HEK293 (cell line): ENCODE measurements at regions not wholly inside any gene's neighbourhood (a gene's known extent, or its start where the extent isn't known, plus 50 kb on each side); places are given as distances from the start of the nearest gene placed in this dataset.

Source experiments
- CTCF ChIA-PET: fragments of 350-600 bp; formaldehyde crosslinking; extraction: SDS; loops from one replicate; lab custom pipeline; 2021; ENCODE audit warnings: antibody characterized with exemption; lab: Yijun Ruan, JAX
- POLR2A ChIA-PET: fragments of 300-600 bp; formaldehyde crosslinking; extraction: SDS; loops from one replicate; lab custom pipeline; 2020; ENCODE audit warnings: antibody characterized with exemption, inconsistent platforms; lab: Yijun Ruan, JAX
- H3K27ac ChIP-seq: fragments of 200-500 bp; sonication (Bioruptor generic); 2 replicates; pipeline ENCODE4 v1.5.1; 2014; ENCODE audit warnings: low read depth, low read length, control low read depth, inconsistent platforms; ENCODE audit errors: extremely low read depth
- H3K36me3 ChIP-seq, 2 experiments: fragments of 200-500 bp in 1 of 2; sonication (Bioruptor generic) in 1 of 2; 1 replicate in 1 of 2; 2 replicates in 1 of 2; pipeline ENCODE4 v1.5.1; 2014 to 2017; ENCODE audit warnings: inconsistent platforms in 2 of 2, low read length in 2 of 2; ENCODE audit not compliant: control insufficient read depth in 2 of 2, insufficient read depth in 1 of 2
- H3K4me1 ChIP-seq: fragments of 200-500 bp; sonication (Bioruptor generic); 2 replicates; pipeline ENCODE4 v1.5.1; 2014; ENCODE audit warnings: mild to moderate bottlenecking, low read length, inconsistent platforms; ENCODE audit not compliant: control insufficient read depth, insufficient read depth
- H3K4me3 ChIP-seq: 2 replicates; pipeline ENCODE4 v1.5.1; 2011; ENCODE audit warnings: low read depth, mild to moderate bottlenecking, control low read depth, low read length, moderate library complexity
- H3K9me3 ChIP-seq: fragments of 200-500 bp; sonication (Bioruptor generic); 2 replicates; pipeline ENCODE4 v1.5.1; 2014; ENCODE audit warnings: low read depth, low read length, inconsistent platforms; ENCODE audit not compliant: control insufficient read depth, insufficient read depth
- GLI2 ChIP-seq: fragments of 450-650 bp; formaldehyde crosslinking; IDR thresholded peaks from 2 replicates; pipeline ENCODE4; 2017; ENCODE audit warnings: missing biosample characterization, missing genetic modification characterization, low read depth, borderline replicate concordance
- GLIS1 ChIP-seq: fragments of 450-650 bp; formaldehyde crosslinking; IDR thresholded peaks from 2 replicates; pipeline ENCODE4 v1.5.1; 2016; ENCODE audit warnings: missing biosample characterization, missing genetic modification characterization
- GLIS2 ChIP-seq: fragments of 450-650 bp; formaldehyde crosslinking; IDR thresholded peaks from 2 replicates; pipeline ENCODE4 v1.5.1; 2016; ENCODE audit warnings: missing biosample characterization, missing genetic modification characterization
- KLF8 ChIP-seq: fragments of 450-650 bp; formaldehyde crosslinking; IDR thresholded peaks from 2 replicates; pipeline ENCODE4 v1.5.1; 2016; ENCODE audit warnings: missing biosample characterization, missing genetic modification characterization
- PRDM1 ChIP-seq: fragments of 450-650 bp; formaldehyde crosslinking; IDR thresholded peaks from 2 replicates; pipeline ENCODE4; 2016; ENCODE audit warnings: missing biosample characterization, missing genetic modification characterization
- RBAK ChIP-seq: fragments of 450-650 bp; formaldehyde crosslinking; IDR thresholded peaks from 2 replicates; pipeline ENCODE4 v1.5.1; 2016; ENCODE audit warnings: missing biosample characterization, missing genetic modification characterization
- SCRT1 ChIP-seq: fragments of 450-650 bp; formaldehyde crosslinking; IDR thresholded peaks from 2 replicates; pipeline ENCODE4 v1.5.1; 2016; ENCODE audit warnings: missing biosample characterization, missing genetic modification characterization, borderline replicate concordance
- SETDB1 ChIP-seq: IDR thresholded peaks from one replicate; pipeline ENCODE4 v1.6.1; 2017; ENCODE audit warnings: mild to moderate bottlenecking, low read length, moderate library complexity, mixed read lengths; ENCODE audit not compliant: insufficient read length
- SP7 ChIP-seq: fragments of 450-650 bp; formaldehyde crosslinking; IDR thresholded peaks from 2 replicates; pipeline ENCODE4 v1.5.1; 2016; ENCODE audit warnings: missing biosample characterization, missing genetic modification characterization
- ZBTB11 ChIP-seq: fragments of 450-650 bp; formaldehyde crosslinking; conservative IDR thresholded peaks from 2 replicates; pipeline ENCODE4 v1.5.1; 2016; ENCODE audit warnings: low read depth, missing biosample characterization, missing genetic modification characterization
- ZBTB8A ChIP-seq: fragments of 450-650 bp; formaldehyde crosslinking; IDR thresholded peaks from 2 replicates; pipeline ENCODE4 v1.5.1; 2016; ENCODE audit warnings: missing biosample characterization, missing genetic modification characterization
- ZNF184 ChIP-seq: fragments of 450-650 bp; IDR thresholded peaks from 2 replicates; pipeline ENCODE4 v1.5.1; 2018; ENCODE audit warnings: missing biosample characterization, mild to moderate bottlenecking, missing genetic modification characterization
- ZNF214 ChIP-seq: fragments of 450-650 bp; formaldehyde crosslinking; IDR thresholded peaks from 2 replicates; pipeline ENCODE4 v1.5.1; 2017; ENCODE audit warnings: missing biosample characterization, mild to moderate bottlenecking, missing genetic modification characterization, borderline replicate concordance
- ZNF311 ChIP-seq: fragments of 450-650 bp; formaldehyde crosslinking; IDR thresholded peaks from 2 replicates; pipeline ENCODE4 v1.5.1; 2017; ENCODE audit warnings: missing biosample characterization, missing genetic modification characterization, borderline replicate concordance
- ZNF362 ChIP-seq: fragments of 450-650 bp; formaldehyde crosslinking; IDR thresholded peaks from 2 replicates; pipeline ENCODE4 v1.5.1; 2016; ENCODE audit warnings: missing biosample characterization, missing genetic modification characterization
- ZNF366 ChIP-seq: fragments of 450-650 bp; formaldehyde crosslinking; conservative IDR thresholded peaks from 2 replicates; pipeline ENCODE4 v1.5.1; 2016; ENCODE audit warnings: missing biosample characterization, missing genetic modification characterization
- ZNF391 ChIP-seq: fragments of 450-650 bp; formaldehyde crosslinking; IDR thresholded peaks from 2 replicates; pipeline ENCODE4 v1.5.1; 2016; ENCODE audit warnings: low read depth, missing biosample characterization, missing genetic modification characterization, borderline replicate concordance
- ZNF416 ChIP-seq: fragments of 450-650 bp; formaldehyde crosslinking; IDR thresholded peaks from 2 replicates; pipeline ENCODE4 v1.5.1; 2016; ENCODE audit warnings: missing biosample characterization, missing genetic modification characterization
- ZNF433 ChIP-seq: fragments of 450-650 bp; formaldehyde crosslinking; IDR thresholded peaks from 2 replicates; pipeline ENCODE4 v1.5.1; 2016; ENCODE audit warnings: missing biosample characterization, missing genetic modification characterization, low read depth
- ZNF513 ChIP-seq: fragments of 450-650 bp; IDR thresholded peaks from 2 replicates; pipeline ENCODE4 v1.5.1; 2018; ENCODE audit warnings: missing biosample characterization, missing genetic modification characterization
- ZNF530 ChIP-seq: fragments of 450-650 bp; formaldehyde crosslinking; IDR thresholded peaks from 2 replicates; pipeline ENCODE4 v1.5.1; 2016; ENCODE audit warnings: low read depth, missing biosample characterization, missing genetic modification characterization
- ZNF610 ChIP-seq: fragments of 450-650 bp; formaldehyde crosslinking; IDR thresholded peaks from 2 replicates; pipeline ENCODE4 v1.5.1; 2016; ENCODE audit warnings: missing biosample characterization, missing genetic modification characterization, borderline replicate concordance
- ZNF670 ChIP-seq: fragments of 450-650 bp; formaldehyde crosslinking; IDR thresholded peaks from 2 replicates; pipeline ENCODE4 v1.5.1; 2016; ENCODE audit warnings: missing biosample characterization, missing genetic modification characterization, low read depth
- ZNF704 ChIP-seq: fragments of 450-650 bp; formaldehyde crosslinking; IDR thresholded peaks from 2 replicates; pipeline ENCODE4 v1.5.1; 2016; ENCODE audit warnings: missing biosample characterization, missing genetic modification characterization
- ZNF768 ChIP-seq: fragments of 450-650 bp; formaldehyde crosslinking; IDR thresholded peaks from 2 replicates; pipeline ENCODE4 v1.5.1; 2018; ENCODE audit warnings: missing biosample characterization, mild to moderate bottlenecking, missing genetic modification characterization
- ZNF830 ChIP-seq: fragments of 450-650 bp; IDR thresholded peaks from 2 replicates; pipeline ENCODE4 v1.5.0; 2018; ENCODE audit warnings: missing biosample characterization, missing genetic modification characterization, low read depth, mild to moderate bottlenecking, moderate library complexity

- POLR2A ChIA-PET: no interaction called here
- TF ChIP-seq SCRT1 (tag by site-specific recombination) (no peak), ZNF768 (tag by site-specific recombination) (no peak), SP7 (no peak), ZNF184 (no peak), ZBTB11 (no peak), ZNF416 (tag by site-specific recombination) (no peak), GLIS2 (tag by site-specific recombination) (no peak), RBAK (tag by site-specific recombination) (no peak), ZNF513 (tag by site-specific recombination) (no peak), ZNF830 (tag by site-specific recombination) (no peak), ZNF433 (no peak), SETDB1 (no peak), ZNF362 (no peak), ZNF670 (tag by site-specific recombination) (no peak)
- H3K36me3 ChIP-seq: no peaks in the 10 kb centered on the region
- H3K4me1 ChIP-seq: no peaks in the 10 kb centered on the region
- no peaks in the 10 kb centered on the region for H3K9me3 ChIP-seq
- H3K4me3 ChIP-seq: no peak overlapping the region
- H3K27ac ChIP-seq: no peak overlapping the region
- CTCF ChIA-PET: interaction anchor here (0.7 to 0.8 kb wide), 2 partner anchors 16 to 1788 kb away, joined by 3 to 4 read pairs; no protein-coding TSS in a partner anchor
Measured at GRCh38 chr12:46108721-46109120, 118.3 kb upstream of the SCAF11 start.

GRCh38 chr12:46107591-46107990 lies 117.2 kb upstream of the SCAF11 start:
- CTCF ChIA-PET: no interaction called here
- H3K9me3 ChIP-seq: no peaks in the 10 kb centered on the region
- H3K27ac ChIP-seq: no peak overlapping the region
- POLR2A ChIA-PET: no interaction called here
- no peak overlapping the region for H3K4me3 ChIP-seq
- H3K36me3 ChIP-seq: no peaks in the 10 kb centered on the region
- TF ChIP-seq ZNF366 (tag by site-specific recombination): no peak
- 0 out of 2 replicates have a peak, but pooled peaks have one; percentile 27 for TF ChIP-seq PRDM1 (tag by site-specific recombination)
- TF ChIP-seq, all 188 proteins: peak for 1
- no peaks in the 10 kb centered on the region for H3K4me1 ChIP-seq

GRCh38 chr12:46105735-46106134 lies 115.4 kb upstream of the SCAF11 start:
- POLR2A ChIA-PET: no interaction called here
- H3K27ac ChIP-seq: no peak overlapping the region
- CTCF ChIA-PET: interaction anchor here (0.7 to 1.6 kb wide), 2 partner anchors 19 to 28 kb away, joined by 3 to 4 read pairs; no protein-coding TSS in a partner anchor
- TF ChIP-seq ZNF391 (tag by site-specific recombination) (no peak), GLI2 (no peak), ZNF214 (tag by site-specific recombination) (no peak), ZNF704 (tag by site-specific recombination) (no peak), KLF8 (tag by site-specific recombination) (no peak), ZNF610 (tag by site-specific recombination) (no peak), ZBTB8A (tag by site-specific recombination) (no peak), ZNF311 (tag by site-specific recombination) (no peak), GLIS1 (no peak), ZNF530 (tag by site-specific recombination) (no peak)

More at GRCh38 chr12:46105735-46106134, 115.4 kb upstream of the SCAF11 start:
- H3K4me3 ChIP-seq: no peak overlapping the region
- H3K9me3 ChIP-seq: no peaks in the 10 kb centered on the region
- no peaks in the 10 kb centered on the region for H3K4me1 ChIP-seq
- no peaks in the 10 kb centered on the region for H3K36me3 ChIP-seq
